ENCODE measurements at regions not wholly inside any gene's neighbourhood (a gene's known extent, or its start where the extent isn't known, plus 50 kb on each side); places are given as distances from the start of the nearest gene placed in this dataset.

DNA sequence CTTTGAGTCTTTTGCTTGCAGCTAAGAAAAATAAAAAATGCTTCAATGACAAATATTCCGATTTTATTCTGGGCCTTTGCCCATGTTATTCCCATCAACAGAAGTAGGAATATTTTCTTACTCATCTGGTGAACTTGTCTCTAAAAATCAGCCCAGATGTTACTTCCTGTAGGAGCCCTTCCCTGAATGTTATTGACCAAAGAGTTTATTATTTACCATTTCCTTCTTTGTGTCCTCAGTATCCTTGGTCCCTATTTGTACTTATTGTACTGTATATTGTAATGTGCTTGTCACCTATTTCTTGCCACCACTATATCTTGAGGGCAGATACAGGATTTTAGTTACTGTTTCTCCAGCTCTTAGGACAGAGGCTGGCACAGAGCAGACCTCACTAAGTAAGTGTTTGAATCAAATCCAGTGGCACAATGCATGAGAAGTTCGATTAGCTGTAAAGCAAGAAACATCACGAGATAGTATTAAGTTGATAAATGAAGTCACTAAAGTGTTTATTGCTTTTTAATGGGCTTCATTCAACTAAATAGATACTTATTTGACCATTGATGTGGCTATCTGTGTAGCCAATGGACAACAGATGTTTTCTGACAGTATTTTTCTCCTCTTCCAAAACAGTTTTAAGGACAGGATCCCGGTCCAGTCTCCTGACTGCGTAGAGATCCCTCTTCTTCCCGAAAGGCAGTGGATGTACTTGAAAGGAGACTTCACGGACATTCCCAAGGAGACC lies 109.1 kb downstream of the DDX1 start:
- TF ChIP-seq, protein P1, sequence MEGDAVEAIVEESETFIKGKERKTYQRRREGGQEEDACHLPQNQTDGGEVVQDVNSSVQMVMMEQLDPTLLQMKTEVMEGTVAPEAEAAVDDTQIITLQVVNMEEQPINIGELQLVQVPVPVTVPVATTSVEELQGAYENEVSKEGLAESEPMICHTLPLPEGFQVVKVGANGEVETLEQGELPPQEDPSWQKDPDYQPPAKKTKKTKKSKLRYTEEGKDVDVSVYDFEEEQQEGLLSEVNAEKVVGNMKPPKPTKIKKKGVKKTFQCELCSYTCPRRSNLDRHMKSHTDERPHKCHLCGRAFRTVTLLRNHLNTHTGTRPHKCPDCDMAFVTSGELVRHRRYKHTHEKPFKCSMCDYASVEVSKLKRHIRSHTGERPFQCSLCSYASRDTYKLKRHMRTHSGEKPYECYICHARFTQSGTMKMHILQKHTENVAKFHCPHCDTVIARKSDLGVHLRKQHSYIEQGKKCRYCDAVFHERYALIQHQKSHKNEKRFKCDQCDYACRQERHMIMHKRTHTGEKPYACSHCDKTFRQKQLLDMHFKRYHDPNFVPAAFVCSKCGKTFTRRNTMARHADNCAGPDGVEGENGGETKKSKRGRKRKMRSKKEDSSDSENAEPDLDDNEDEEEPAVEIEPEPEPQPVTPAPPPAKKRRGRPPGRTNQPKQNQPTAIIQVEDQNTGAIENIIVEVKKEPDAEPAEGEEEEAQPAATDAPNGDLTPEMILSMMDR (IDR thresholded peaks at IDR 0.05; ENCODE audit: unreplicated experiment) = no peak
- CTCF ChIA-PET = no interaction called here
- Mint-ChIP-seq H3K27me3 (ENCODE audit: unreplicated experiment) (peaks cover 36% of the 10 kb centered on the region), H3K9me3 (ENCODE audit: low read depth, unreplicated experiment) (no peaks in the 10 kb centered on the region), H3K27ac (ENCODE audit: unreplicated experiment) (no peak overlapping the region), H3K4me1 (ENCODE audit: low read depth, unreplicated experiment) (no peaks in the 10 kb centered on the region), H3K36me3 (ENCODE audit: insufficient read depth, unreplicated experiment) (no peaks in the 10 kb centered on the region), H3K4me3 (ENCODE audit: low read depth, unreplicated experiment) (no peak overlapping the region)
- BruUV-seq (replicated peaks) = no TSS peak
- DNase-seq = no peak
- intact Hi-C loops (cut with micrococcal nuclease; ENCODE audit: unreplicated experiment) = no loop called here

DNA sequence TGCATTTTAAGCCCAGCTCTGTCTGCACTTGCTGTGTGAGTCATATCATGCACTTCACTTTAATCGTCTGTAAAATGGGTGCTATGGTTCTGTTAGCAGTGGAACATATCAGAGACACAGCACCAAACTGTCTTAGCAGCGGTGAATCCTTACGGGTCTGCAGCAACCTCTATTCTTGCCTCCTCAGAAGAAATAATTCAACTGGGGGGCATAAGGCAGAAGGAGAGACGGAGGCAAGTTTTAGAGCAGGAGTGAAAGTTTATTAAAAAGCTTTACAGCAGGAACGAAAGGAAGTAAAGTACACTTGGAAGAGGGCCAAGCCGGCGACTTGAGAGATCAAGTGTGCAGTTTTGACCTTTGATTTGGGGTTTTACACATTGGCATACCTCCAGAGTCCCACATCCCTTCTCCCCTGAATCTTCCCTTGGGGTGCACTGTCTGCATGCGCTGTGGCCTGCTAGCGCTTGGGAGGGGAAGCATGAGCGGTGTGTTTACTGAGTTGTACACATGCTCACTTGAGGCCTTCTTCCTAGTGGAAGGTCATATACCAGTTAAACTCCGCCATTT lies 109.8 kb downstream of the DDX1 start:
- intact Hi-C loops (cut with micrococcal nuclease; ENCODE audit: unreplicated experiment) = no loop called here
- CTCF ChIA-PET = no interaction called here

DNA sequence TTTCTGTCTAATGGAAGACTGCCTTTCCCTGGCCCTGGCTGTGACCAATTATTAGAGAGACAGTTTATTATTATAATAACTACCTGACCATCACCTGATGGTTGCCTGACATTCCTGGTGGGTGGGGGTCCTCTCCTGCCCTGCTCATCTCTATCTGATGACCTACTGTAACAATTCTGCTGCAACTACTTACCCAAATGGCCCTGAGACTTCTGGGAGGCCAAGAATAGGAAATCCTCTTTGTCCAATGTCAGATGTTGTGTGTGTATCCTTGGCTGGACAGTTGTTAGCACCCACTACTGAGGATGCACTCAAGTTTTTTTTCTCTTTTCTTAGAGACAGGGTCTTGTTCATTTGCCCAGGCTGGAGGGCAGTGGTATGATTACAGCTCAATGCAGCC lies 110.3 kb downstream of the DDX1 start:
- H3K4me1 Mint-ChIP-seq (ENCODE audit: low read depth, unreplicated experiment) = no peaks in the 10 kb centered on the region
- intact Hi-C loops (cut with micrococcal nuclease; ENCODE audit: unreplicated experiment) = no loop called here
- peaks cover 46% of the 10 kb centered on the region for H3K27me3 Mint-ChIP-seq (ENCODE audit: unreplicated experiment)
- no peaks in the 10 kb centered on the region for H3K36me3 Mint-ChIP-seq (ENCODE audit: insufficient read depth, unreplicated experiment)
- no peaks in the 10 kb centered on the region for H3K9me3 Mint-ChIP-seq (ENCODE audit: low read depth, unreplicated experiment)
- no peak overlapping the region for H3K27ac Mint-ChIP-seq (ENCODE audit: unreplicated experiment)
- CTCF ChIA-PET = no interaction called here
- TF ChIP-seq, protein P1 (IDR thresholded peaks at IDR 0.05; ENCODE audit: unreplicated experiment) = no peak
- no peak overlapping the region for H3K4me3 Mint-ChIP-seq (ENCODE audit: low read depth, unreplicated experiment)
- DNase-seq = no peak
- BruUV-seq (replicated peaks) = no TSS peak

More for the DNA sequence above, 109.8 kb downstream of the DDX1 start:
- TF ChIP-seq, protein P1 (IDR thresholded peaks at IDR 0.05; ENCODE audit: unreplicated experiment) = no peak
- no peaks in the 10 kb centered on the region for H3K4me1 Mint-ChIP-seq (ENCODE audit: low read depth, unreplicated experiment)
- no peaks in the 10 kb centered on the region for H3K36me3 Mint-ChIP-seq (ENCODE audit: insufficient read depth, unreplicated experiment)
- DNase-seq = no peak
- H3K9me3 Mint-ChIP-seq (ENCODE audit: low read depth, unreplicated experiment) = no peaks in the 10 kb centered on the region
- H3K4me3 Mint-ChIP-seq (ENCODE audit: low read depth, unreplicated experiment) = no peak overlapping the region
- no TSS peak for BruUV-seq (replicated peaks)
- peaks cover 43% of the 10 kb centered on the region for H3K27me3 Mint-ChIP-seq (ENCODE audit: unreplicated experiment)
- H3K27ac Mint-ChIP-seq (ENCODE audit: unreplicated experiment) = no peak overlapping the region

DNA sequence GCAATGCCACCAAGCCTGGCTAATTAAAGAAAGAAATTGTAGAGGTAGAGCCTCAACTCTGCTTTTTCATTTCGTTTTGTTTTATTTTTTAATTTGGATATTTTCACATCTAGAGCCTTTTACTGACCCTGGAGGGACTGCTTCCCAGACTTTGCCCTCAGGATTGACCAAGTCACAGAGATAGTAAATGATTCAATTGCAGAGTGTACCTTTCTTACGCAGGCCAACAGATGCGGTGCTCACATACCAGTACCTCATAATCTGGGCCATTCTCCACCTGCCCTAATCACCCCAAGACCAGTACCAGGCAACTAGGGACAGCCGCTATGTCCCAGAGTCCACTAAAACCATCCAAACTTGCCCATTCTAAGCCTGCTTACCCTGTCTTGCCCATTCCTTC lies 110.8 kb downstream of the DDX1 start:
- DNase-seq = no peak
- TF ChIP-seq, protein P1 (IDR thresholded peaks at IDR 0.05; ENCODE audit: unreplicated experiment) = no peak
- Mint-ChIP-seq H3K27me3 (ENCODE audit: unreplicated experiment) (peaks cover 46% of the 10 kb centered on the region), H3K9me3 (ENCODE audit: low read depth, unreplicated experiment) (no peaks in the 10 kb centered on the region), H3K36me3 (ENCODE audit: insufficient read depth, unreplicated experiment) (no peaks in the 10 kb centered on the region), H3K4me3 (ENCODE audit: low read depth, unreplicated experiment) (no peak overlapping the region), H3K4me1 (ENCODE audit: low read depth, unreplicated experiment) (no peaks in the 10 kb centered on the region), H3K27ac (ENCODE audit: unreplicated experiment) (no peak overlapping the region)
- intact Hi-C loops (cut with micrococcal nuclease; ENCODE audit: unreplicated experiment) = no loop called here
- CTCF ChIA-PET = no interaction called here
- BruUV-seq (replicated peaks) = no TSS peak

All from Calu3 (cell line).